NCI-H1105 (cell line): ENCODE measurements at regions not wholly inside any gene's neighbourhood (a gene's known extent, or its start where the extent isn't known, plus 50 kb on each side); places are given as distances from the start of the nearest gene placed in this dataset.

Source experiments
- DNase-seq: peaks from one replicate; lab custom pipeline; 2025; lab: John Stamatoyannopoulos, UW

DNA sequence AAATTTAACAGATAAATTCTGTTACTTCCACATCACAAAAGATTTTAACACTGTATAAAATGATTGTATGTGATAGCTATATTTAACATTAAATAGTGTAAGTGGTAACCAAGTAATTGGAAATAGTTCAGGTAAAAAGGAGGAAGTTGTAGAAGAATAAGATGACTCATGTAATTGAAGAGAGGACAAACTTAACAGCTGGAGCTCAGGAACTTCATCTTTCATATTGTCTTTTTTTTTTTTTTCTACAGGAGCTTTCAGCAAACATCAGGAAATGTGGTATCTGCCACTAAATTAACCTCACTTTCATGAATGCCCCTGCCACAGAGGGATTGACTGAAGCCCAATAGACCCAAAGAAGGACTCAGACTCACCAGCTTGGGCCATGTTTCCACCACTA is 188.4 kb upstream of the VEGFC start:
- no peak for DNase-seq

DNA sequence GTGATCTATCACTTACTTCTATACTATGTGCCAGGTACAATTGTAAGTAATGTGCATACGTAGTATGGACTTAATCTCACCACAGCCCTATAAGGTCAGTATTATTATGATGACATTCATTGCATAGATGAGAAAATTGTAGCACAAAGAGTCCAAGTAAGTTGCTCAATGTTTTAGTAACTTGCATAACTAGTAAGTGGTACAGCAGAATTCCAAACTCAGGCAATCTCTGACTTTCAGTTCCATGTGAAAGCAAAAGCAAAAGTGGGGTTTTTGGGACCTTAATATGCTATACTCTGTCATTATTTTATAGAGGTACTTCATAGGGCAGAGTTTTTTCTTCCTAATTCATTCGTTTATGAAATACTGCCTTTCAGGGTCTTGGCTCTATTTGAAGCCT is 188.8 kb upstream of the VEGFC start:
- DNase-seq = no peak

DNA sequence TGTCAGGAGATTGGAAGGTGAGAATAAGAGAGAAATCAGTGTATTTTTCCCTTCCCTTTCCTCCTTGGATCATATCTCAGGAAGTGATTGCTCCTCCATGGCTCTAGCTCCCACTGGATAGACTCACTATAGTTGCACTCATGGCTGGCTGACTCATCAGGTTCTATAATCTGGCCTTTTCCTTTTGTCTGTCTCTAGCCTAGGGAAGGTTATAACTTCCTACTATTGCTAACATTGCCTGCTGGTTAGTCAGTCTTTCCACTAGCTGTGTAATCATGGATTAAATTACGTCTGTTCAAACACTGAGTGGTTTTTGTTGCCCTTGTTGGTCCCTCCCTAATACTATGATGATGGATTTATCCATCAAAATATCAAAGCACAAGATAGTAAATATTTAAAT is 195.5 kb upstream of the VEGFC start:
- no peak for DNase-seq

DNA sequence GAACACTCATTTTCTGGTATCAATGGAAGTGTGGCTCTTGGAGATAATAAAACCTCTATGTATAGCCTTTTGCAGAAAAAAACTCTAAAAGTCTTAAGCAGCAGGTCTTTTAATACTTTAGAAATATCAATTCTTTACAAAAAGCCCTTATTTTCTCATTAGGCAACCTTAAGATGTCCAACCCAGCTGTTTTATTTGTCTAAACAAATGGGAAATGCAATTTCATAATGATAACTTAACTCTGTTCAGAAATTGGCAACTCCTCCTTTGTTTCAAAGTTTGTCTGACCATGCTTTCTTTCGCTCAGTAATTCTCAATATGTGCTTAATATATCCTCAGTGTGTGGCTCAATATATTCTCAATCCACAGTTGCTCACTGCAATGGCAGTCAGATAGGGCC is 196.5 kb upstream of the VEGFC start:
- DNase-seq = no peak

DNA sequence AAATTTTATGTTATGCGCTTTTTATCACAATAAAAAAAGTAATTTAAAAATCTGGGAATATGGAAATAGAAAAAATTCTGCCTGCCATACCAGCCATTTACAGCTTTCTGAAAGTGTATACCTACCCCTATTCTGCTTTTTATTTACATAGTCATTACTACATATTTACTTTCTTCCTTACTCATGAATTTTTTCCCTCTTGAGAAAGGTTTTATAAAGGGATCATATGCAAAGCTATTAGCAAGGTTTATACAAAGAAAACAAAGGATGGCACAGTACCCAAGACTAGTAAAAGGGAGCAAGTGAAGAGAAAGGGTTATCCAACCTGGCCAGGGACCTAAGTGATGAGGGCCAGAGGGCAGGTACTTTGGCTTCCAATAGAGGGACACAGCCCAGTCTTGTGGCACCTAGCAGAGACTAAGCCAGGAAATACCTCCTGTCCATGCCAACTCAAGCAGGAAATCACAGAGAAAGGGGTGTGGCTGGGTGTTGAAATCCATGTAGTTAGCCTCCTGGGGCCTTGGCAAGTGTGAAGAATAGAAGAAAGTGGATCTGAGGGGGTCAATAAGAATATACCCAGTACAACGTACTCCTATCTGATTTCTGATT is 207.3 kb upstream of the VEGFC start:
- no peak for DNase-seq

DNA sequence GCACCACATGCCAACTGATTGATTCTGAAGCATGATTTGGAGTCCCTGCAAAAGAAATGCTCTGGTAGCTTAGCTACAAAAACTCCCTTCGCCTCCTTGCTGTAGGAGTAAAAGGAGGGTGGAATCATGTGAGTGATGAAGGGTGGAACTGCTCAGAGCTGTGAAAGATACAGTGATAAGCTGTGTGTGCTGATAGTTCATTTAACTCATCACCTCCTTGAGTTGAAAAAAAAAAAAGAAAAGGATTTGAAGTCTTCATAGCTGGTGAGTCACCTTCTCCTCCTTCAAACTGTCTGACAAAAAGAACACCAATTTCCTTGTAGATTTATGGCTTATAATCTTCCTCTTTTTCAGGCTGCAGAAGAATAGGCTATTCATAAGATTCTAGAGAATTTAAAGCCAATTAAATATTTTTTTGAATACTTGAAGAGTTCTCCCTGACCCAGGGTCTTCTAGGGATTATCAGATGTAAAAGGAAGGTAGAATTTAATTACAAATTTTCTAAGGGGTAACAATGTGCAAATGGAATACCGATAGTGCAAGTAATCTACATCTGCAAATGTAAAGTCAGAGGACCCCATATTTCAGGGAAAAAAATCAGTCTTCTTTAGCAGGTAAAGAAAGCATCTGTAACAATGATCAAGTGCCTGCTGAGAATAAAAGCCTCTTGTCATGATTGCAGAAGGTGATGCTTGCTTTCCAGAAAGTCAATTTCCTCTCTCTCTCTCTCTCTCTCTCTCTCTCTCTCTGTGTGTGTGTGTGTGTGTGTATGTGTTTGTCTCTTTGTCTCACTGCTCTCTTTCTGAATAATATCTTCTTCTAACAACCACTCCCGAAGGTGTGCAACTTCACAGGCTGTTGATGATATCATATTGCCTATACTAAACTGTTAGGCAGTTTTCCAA is 208.8 kb upstream of the VEGFC start:
- DNase-seq = no peak

DNA sequence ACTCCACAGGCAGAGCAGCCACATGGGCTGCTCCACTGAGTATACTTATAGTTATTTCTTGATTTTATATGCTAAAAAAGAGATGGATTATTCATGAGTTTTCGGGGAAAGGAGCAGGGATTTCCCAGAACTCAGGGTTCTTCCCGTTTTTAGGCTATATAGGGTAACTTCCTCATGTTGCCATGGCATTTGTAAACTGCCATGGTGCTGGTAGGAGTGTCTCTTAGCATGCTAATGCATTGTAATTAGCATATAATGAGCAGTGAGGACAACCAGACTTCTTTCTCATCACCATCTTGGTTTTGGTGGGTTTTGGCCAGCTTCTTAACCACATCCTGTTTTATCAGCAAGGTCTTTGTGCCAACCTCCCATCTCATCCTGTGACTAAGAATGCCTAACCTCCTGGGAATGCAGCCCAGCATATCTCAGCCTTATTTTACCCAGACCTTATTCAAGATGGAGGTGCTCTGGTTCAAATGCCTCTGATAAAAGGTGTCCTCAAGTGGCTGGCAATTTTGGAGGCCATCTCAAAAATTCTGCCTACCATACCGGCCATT is 213.0 kb upstream of the VEGFC start:
- no peak for DNase-seq

DNA sequence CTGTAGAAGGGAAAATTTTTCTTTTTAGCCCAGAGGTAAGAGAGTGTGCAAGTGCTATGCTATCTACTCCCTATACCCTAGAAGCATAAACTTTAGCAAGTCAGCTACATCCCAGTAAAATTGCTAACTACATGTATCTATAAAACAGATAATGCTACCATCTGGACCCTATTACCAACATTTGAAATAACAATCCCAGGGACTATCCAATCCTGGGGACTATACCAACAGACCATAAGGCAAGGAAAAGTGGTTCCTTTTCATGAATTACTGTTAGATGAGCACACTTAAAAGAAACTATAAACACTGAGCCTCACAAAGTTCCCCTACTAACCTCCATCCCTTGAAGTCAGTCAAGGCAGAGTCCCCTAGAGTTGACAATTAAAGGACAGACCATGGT is 213.6 kb upstream of the VEGFC start:
- DNase-seq = no peak

DNA sequence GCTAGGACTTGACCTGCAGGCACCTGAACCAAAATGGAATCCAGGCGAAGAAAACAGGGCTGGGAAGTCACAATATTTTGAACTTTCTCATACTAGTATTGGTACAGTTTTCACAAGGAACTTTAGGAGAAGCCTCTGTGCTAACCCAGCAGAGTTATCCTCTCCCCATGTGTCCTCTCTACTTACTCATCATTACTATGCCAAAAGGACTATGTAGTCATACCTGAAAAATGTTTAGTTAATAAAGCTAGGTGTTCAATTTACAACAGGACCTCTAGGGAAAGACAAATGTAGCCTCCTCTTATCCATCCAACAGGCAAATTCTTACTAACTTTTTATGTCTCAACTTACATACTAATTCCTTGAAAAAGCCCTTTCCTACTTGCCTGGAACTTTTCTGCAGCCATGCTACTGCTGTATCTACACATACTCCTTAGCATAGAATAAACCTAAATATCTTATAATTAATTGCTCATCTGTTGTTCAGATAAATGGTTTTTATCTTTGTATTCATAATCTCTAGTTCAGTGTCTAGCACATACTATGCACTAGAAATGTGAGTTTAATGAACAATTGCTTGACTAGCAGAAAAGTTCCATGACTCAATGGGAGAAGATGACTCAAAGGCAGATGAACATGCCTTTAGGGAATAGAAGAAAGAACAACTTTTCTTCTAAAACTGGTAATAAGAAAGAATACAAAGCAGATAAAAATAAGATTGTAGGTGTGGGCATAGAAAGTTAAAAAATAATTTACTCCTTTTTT is 215.5 kb upstream of the VEGFC start:
- no peak for DNase-seq

DNA sequence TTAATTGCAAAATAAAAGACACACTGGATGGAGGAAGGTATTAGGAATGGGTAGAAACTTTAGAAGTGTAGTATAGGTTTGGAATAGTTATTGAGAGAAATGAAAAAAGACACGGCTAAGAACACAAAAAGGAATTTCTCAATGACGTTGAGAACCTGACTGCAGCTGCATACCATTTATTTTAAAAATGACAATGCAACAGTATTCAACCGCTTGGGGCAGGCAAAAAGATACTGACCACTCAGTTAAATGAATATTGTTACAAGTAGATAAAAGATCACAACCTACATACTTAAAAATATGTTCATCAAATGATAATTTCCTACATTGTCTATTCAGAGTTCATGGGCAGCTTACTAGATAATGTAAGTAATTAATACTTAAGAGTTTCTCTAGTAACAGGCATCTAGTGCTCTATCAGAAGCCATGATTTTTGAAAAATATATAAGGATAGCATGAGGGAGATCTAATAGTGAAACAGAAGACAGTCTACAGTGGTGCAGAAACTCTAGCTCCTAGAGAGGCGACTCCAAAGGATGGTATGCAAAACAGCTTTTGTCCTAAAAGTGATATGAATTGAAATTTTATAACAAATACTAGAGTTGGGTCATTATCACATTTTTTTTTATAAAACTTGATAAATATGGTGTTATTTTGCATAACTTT is 216.2 kb upstream of the VEGFC start:
- no peak for DNase-seq

DNA sequence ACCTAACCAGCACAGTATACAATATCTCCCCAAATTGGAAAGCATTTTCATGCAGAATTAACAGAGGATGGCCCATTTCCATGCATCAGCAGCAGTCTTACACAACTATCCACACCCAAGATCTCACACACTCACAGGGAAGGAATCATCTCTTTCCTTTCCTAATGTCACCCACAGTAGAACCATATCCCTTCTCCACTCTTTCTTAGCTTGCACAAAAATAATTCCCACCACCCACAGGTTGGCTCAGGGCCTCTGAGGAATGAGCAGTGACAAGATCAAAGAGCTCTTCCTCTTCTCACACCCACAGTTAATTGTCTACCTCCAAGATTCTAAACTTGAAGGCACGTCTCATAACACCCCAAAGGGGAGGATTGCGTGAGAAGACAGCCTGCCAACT is 217.7 kb upstream of the VEGFC start:
- DNase-seq = no peak

DNA sequence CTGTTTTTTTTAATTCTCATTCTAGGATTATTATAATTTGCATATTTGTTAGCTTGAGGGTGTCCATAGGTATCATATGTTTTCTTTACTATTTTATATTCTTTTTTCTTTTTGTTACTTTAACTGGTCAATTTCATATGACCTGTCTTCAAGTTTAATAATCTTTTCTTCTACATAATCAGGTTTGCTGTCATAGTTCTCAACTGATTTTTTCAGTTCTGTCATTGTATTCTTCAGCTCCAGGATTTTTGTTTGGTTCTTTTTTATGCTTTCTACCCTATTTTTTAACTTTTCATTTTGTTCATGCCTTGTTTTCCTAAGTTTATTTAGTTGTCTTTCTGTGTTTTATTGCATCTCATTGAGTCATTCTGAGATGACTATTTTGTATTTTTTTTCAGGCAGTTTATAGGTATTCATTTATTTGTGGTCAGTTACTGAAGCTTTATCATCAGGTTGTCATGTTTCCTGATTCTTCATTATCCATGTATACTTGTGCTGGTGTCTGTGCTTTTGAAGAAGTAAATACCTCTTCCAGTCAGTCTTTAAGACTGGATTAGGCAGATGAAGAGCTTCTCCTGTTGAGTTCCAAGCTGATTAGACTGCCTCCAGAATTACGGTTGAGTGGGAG is 220.3 kb upstream of the VEGFC start:
- DNase-seq = no peak

DNA sequence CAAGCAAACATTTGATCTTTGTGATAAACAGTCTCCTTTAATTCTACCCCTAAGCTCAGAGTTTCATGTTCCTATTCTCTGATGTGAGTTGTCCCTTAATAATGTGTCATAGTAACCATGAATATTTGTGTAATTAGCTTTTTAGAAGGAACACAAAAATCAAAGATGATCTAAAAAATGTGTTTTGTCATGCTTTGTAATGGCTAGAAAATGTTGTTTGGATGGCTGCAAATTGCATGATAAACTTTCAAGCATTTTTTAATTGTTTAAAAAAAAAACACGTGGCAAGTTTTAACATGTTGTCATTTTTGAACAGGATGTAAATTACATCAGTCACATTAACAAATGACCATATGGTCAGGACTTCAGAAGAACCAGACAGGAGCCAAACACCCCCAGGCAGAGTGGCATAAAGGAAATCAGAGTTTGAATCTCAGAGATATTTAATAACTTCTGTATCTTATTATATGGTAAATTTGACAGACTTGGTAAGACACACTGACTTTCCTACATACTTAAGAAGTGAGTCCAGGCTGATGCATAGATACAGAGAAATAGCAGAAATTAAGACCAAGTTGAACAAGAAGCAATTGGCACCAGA is 223.9 kb upstream of the VEGFC start:
- no peak for DNase-seq

DNA sequence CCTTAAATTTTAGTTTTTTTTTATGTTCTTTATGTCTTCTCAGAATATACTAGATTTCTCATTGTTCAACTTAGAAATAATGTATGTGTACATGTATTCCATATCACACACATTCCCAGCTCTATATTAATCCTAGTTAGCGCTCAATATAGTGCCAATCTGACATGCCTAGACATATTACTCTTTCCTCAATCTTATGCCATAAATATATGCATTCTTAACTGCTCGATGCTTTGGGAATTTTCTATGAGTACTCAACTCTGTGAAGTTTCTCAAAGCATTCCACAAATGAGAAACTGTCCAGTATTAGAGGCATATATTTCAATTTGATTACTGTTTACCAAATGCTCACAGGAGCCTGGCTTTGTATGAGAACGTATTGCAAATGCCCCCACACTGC is 231.2 kb upstream of the VEGFC start:
- no peak for DNase-seq

DNA sequence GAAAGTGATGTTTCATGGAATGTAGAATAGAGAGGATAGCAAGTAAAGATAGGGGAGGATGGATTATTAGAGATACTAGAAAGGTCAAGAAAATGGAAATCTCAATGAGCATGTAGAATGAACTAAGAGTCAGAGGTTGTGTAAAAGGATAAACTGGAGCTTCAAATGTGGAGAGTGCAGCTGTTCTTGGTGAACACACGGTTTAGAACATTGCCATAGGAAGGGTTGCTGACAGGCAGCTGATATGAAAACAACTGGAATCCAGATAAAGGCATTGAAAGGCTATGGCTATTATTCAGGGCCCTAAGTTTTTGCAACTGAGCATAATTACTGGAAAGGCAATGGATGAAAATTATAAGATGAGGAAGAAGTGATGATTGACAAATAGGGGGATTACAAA is 239.6 kb upstream of the VEGFC start:
- no peak for DNase-seq

DNA sequence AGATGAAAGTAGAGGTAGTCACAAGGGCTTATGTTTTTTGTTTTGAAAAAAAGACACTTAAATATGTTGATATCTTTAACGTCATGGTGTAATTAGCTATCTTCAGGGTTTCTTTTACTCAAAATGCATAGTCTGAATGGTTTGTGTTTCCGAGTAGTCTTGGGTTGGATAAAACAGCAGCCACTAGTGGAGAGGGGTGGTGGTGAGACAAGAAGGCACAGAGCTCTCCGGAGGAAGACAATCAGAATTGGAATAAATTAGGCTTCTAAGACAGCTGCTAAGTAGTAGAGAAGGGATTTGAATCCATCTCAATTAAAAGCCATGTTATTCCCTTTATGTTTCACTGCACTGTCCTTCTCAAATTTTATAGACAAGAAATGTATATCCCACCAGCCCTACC is 240.4 kb upstream of the VEGFC start:
- DNase-seq = no peak

DNA sequence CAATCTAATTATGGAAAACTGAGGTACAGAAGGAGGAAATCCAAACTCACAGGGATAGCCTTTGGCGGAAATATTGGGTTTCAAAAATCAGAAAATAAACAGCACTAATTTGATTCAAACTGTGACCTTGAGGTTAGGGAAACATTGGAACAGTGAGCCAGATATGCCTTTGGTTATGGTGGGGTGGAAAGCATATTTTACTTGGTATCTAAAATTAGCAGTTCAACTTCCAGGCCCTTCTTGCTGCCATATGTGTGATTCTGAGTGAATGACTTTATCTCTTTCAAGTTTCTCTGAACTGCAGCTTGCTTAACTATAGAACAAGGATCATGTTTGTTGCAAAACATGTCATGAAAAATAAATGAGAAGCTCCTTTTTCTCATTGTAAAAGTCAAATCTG is 240.9 kb upstream of the VEGFC start:
- DNase-seq = no peak

DNA sequence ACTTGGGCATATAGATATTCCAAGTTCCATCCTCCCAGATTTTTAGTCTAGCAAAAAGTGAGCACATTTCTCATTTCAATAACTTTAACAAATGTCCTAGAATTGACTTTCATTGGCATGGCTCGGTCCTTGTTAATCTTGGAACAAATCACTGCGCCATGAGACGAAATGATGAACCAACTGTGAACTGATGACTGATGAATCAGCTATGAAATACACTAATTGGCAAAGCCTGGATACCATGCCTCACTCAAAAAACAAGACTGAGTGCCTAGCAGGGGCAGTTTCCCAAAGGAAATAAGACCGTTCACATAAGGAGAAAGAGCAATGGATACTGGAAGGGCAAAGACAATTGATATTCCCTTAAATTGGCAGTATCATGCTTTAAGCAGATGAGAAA is 248.6 kb upstream of the VEGFC start:
- DNase-seq = no peak

DNA sequence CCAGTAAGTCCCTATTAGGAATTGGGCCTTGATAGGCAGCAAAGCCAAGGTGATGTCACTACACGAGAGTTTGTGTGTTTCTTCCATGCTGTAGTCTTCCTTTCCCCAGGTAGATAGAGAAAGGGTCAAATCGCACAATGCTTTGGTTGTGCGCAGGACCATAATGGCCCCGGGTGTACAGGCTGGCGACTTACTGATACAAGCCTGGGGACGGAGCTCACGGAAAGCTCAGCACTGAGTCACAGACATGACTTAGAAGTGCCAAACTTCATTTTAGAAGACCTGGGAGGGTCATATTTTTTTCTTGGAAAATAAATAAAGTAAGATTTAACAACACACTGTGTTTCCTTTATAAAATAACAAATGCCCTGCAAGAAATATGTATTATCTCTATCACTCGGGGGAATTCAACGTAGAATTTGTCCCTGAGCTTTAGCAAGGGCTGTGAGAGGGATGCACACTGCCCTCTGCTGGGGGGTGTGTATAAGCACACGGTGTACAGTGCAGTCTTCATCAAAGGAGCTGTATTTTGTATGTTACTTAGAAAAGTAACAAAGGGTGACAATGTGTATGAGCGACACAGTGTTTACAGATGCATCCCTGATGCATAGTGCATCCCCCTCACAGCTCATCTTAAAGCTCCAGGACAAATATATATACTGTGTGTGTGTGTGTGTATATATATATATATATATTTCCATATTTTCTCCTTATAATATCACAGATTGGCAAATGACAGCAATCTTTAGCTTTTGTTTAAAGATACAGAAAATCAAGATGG is 254.5 kb upstream of the VEGFC start:
- DNase-seq = peak; percentile 7

DNA sequence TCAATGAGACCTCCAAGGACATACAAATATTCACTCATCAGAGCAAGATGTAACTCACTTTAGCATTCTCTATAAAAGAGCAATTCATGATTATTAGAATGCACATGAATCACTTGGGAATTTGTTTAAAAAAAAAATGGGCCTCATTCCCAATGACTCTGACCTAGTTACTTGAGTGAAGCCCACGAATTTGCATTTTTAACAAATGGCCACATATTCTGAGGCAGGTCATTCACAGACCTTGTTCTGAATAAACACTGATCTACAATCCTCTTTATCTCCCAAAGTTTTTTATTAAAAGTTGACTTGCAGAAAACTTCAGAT is 255.1 kb upstream of the VEGFC start:
- no peak for DNase-seq
